Stimulated activated naive CD4-positive, alpha-beta T cell treated with Interleukin-2 at 50 U/mL for 16 hours (primary cell): ENCODE measurements at regions not wholly inside any gene's neighbourhood (a gene's known extent, or its start where the extent isn't known, plus 50 kb on each side); places are given as distances from the start of the nearest gene placed in this dataset.
"Not testable (repeated sequence)": the region's sequence is repeated elsewhere in the genome, so short reads cannot be mapped to it uniquely, and the experiment has no call there.

Source experiments
- DNase-seq: peaks from one replicate; lab custom pipeline; 2025; lab: John Stamatoyannopoulos, UW

DNA sequence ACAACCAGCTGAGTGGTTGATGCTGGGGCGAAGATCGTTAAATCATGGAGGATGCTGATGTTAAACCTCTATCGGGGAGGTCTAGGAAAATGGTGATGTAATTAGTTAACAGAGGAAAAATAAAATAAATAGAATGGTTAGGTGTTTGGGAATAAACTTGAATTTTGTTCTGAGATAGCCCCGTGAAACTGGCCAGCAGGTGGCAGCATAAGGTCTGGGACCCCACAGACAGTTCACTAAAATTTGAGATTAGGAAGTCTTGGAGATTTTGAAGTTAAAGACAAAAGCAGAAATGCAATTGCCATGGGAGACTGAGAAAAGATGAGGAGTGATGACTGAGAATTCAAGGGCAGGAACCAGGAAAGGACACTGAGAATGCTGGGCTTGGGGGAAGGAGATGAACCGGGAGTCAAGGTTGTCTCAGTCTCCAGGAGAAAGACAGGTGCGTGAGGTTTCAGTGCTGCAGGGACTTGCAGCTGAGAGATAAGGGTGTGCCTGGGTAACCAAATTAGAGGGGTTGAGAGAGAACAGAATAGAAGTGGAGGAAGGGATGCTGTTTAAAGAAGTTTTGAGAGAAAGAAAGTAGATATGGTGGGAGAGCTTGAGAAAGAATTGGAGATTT, 248.0 kb downstream of the ZNF92 start:
- DNase-seq = not testable (repeated sequence)

DNA sequence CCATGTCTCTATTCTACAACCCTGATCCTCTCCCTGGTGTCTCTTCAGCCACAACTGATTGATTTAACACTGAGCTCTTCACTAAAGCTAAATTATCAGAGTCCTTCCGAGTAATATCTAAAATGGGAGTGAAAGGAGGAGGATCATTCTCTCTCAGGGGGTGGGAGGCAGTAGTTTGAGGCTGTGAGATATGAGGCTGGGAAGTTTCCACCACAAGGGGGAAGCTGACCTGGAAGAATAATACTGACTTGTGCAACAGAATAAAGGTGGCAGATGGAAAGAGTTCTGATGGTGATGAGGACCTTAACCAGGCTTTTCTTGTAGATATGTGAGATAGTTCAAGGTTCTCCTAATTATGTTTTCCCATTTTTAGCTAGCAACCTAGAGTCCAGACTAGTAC, 241.6 kb upstream of the VKORC1L1 start:
- DNase-seq = not testable (repeated sequence)

DNA sequence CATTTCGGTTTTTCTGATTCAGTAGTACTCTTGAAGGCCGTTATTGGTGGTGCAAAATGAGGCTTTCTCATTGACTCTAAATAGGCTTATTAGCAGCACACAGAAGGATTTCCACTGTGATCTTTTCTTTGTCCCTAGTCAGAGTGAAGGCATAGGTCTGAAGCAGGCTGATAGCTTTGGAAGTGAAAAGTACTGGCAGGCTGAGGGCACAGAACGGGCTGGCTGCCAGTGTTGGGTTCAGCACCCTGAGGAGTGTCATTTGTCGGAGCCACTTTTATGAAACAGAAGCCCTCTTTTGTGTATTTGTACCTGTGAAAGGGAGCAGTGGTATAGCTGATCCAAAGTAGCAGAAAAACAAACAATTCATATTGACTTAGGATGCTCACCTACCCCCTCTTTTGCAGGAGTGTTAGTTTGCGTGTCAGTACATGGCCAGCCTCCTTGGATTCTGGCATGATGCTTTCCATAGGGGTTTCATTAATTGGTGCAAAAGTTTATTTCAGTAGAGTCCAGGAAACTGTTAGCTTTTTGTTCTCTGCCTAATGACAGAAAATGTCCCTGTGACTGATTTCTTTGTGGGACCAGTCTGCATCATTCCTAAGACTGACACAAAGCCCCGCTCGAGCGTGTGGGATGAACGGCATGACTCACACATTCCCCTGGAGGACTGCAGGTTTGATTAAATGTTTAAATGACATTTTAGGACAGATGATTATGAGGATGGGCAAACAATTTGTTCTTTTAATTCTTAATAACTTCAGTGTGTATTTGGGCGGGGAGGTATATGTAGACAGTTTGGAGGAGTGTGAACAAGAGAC, 239.1 kb upstream of the VKORC1L1 start:
- not testable (repeated sequence) for DNase-seq

DNA sequence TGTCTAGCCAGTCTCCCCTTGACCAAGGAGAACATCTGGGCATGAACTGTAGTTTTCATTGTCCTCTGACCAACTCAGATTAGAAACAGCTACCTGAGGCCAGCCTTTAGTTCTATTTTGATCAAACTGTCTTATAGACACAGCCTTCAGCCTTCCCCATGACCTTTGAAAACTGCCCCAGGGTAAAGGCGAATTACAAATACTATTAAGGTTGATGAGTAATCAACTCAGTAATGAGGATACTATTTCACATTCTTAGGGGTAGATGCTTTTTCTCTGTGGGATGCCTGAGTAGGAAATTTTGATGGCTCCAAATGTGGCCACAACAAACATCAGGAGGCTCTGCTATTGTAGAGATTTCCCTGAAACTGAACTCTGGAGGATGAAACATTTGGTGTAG, 234.0 kb upstream of the VKORC1L1 start:
- DNase-seq = not testable (repeated sequence)

- not testable (repeated sequence) for DNase-seq
Observed at GRCh38 chr7:65639717-65640116, 233.2 kb upstream of the VKORC1L1 start.

GRCh38 chr7:65643498-65643897, 229.4 kb upstream of the VKORC1L1 start:
- DNase-seq = not testable (repeated sequence)

DNA sequence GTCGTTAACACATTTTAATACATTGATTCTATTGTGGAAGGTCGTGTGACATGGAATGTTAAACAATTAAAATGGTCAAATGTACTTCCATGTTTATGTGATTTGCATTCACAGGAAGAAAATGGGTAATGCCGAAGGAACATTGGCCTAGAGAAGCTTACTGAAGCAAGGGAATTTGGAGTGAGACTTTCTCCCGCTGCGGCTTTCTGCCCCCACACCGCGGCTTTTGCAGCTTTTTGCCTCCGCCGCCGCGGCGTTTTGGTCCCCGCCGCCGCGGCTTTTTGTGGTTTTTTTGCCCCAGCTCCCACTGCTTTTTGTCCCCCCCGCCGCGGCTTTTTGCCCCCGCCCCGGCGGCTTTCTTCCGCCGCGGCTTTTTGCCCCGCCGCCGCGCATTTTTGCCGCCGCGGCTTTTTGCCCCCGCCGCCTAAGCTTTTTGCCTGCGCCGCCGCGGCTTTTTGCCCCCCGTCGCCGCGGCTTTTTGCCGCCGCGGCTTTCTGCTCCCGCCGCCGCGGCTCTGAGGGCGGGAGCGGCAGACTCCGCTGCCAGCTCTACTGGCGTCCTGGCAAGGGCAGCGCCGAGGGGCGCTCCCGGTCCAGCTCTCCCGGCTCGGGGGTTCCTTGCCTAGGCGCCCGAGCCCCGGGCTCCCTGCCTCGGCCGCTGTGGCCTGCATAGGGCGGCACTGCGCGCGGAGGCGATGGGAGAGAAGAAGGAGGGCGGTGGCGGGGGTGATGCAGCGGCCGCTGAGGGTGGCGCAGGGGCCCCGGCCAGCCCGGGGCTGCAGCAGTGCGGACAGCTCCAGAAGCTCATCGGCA, 225.5 kb upstream of the VKORC1L1 start:
- DNase-seq = not testable (repeated sequence)

DNA sequence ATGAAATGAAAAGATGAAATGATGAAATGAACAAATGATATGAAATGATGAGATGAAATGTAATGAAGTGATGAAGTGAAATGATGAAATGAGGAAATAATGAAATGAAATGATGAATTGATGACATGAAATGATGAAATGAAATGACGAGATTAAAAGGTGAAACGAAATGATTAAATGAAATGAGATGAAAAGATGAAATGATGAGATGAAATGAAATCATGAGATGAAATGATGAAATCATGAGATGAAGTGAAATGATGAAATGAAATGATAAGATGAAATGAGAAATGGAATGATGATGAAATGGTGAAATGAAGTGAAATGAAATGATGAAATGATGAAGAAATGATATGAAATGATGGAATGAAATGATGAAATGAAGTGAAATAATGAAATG, 221.7 kb upstream of the VKORC1L1 start:
- not testable (repeated sequence) for DNase-seq

DNA sequence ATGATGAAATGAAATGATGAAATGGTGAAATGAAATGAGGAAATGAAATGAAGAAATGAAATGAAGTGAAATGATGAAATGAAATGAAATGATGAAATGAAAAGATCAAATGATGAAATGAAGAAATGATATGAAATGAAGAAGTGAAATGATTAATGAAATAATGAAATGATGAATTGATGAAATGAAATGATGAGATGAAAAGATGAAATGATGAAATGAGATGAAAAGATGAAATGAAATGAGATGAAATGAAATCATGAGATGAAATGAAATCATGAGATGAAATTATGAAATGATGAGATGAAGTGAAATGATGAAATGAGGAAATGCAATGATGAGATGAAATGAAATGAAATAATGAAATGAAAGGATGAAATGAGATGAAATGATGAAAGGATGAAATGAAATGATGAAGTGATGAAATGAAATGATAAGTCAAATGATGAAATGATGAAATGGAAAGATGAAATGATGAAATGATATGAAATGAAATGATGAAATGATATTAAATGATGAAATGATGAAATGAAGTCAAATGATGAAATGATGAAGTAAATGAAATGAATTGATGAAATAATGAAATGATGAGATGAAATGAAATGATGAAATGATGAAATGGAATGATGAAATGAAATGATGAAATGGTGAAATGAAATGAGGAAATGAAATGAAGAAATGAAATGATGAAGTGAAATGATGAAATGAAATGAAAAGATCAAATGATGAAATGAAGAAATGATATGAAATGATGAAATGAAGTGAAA, 220.9 kb upstream of the VKORC1L1 start:
- DNase-seq = not testable (repeated sequence)

GRCh38 chr7:65652669-65653068, 220.2 kb upstream of the VKORC1L1 start:
- DNase-seq = not testable (repeated sequence)

- DNase-seq = not testable (repeated sequence)
Observed at GRCh38 chr7:65656494-65657188, 216.2 kb upstream of the VKORC1L1 start.

GRCh38 chr7:65683362-65683761, 189.5 kb upstream of the VKORC1L1 start:
- DNase-seq = not testable (repeated sequence)

DNA sequence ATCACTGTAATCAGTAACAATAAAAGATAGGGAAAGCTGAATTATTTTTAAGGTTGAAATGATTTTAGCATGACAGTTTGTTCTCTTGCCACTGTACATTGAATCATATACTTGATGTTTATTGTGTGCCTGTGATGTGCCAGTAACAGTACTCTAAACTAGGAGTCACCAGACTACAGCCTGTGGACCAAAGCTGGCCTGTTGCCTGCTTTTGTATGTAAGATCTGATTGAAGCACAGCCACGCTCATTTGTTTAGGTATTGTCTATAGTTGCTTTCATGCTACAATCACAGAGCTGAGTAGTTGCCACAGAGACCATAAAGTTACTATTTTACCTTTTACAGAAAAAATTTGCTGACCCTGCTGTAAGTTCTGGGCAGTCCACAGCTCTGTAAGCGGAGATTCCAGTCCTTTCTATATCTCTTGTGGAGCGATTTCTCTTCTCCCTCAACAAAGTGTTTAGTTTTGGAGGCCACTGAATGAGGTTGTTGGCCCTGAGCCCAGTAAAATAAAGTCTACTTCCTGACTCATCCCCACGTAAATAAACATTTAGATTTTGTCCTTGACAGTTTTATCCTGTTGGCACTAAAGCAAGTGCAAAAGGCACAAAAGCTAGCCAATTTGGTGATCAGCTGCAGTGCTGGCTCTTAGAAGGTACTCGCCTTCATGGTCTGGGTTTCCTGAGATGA, 173.7 kb upstream of the VKORC1L1 start:
- not testable (repeated sequence) for DNase-seq

GRCh38 chr7:65699715-65700356, 173.0 kb upstream of the VKORC1L1 start:
- DNase-seq = not testable (repeated sequence)

DNA sequence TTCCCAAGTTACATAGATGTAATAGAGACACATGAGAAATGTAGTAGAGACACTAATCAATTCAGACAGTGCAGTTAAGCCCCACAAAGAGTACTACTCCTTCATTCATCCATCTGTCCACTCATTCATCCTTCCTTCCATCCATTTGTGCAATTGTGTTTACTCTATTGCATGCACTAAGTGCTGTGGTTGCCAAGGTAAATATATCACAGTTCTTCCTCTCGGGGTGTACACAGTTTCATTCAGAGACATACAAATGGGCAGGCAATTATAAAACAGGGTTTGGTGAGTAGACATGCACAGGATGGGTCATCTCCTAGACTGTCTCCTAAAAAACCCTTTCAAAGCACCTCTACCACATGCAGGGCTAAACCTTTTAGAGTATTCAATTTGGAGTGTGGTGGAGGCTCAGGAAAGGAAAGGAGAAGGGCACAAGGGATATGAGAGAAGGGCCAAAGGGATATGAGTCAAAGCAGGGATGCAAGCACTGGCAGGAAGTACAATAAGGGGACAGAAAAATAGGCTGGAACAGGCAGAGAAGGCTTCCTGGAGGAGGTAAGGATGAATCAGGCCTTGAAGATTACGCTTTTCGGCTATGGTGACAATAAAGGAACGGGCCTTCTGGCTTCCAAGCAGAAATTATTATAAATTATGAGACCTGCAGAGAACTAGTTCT, 153.6 kb upstream of the VKORC1L1 start:
- not testable (repeated sequence) for DNase-seq

GRCh38 chr7:65722361-65722792, 150.5 kb upstream of the VKORC1L1 start:
- peak; percentile 42 for DNase-seq

- not testable (repeated sequence) for DNase-seq
Observed at GRCh38 chr7:65727182-65727581, 145.7 kb upstream of the VKORC1L1 start.

- DNase-seq = no peak
Observed at GRCh38 chr7:65731129-65731528, 141.7 kb upstream of the VKORC1L1 start.

- DNase-seq = no peak
Observed at GRCh38 chr7:65731562-65732035, 141.3 kb upstream of the VKORC1L1 start.
